GM12873 (cell line): ENCODE measurements at regions not wholly inside any gene's neighbourhood (a gene's known extent, or its start where the extent isn't known, plus 50 kb on each side); places are given as distances from the start of the nearest gene placed in this dataset.
A peak's percentile ranks its signal among the peaks of the same experiment; 100 is the strongest.

Experiments used
- CTCF ChIP-seq: IDR thresholded peaks from 2 replicates; pipeline ENCODE4 v1.5.1; 2012; ENCODE audit warnings: low read depth, mild to moderate bottlenecking, moderate library complexity, low read length, control low read depth; ENCODE audit not compliant: insufficient read depth; ENCODE audit errors: missing control alignments

- TF ChIP-seq CTCF: peak; percentile 17
Measured at GRCh38 chr7:125316466-125316865, 386.8 kb upstream of the POT1 start.

DNA sequence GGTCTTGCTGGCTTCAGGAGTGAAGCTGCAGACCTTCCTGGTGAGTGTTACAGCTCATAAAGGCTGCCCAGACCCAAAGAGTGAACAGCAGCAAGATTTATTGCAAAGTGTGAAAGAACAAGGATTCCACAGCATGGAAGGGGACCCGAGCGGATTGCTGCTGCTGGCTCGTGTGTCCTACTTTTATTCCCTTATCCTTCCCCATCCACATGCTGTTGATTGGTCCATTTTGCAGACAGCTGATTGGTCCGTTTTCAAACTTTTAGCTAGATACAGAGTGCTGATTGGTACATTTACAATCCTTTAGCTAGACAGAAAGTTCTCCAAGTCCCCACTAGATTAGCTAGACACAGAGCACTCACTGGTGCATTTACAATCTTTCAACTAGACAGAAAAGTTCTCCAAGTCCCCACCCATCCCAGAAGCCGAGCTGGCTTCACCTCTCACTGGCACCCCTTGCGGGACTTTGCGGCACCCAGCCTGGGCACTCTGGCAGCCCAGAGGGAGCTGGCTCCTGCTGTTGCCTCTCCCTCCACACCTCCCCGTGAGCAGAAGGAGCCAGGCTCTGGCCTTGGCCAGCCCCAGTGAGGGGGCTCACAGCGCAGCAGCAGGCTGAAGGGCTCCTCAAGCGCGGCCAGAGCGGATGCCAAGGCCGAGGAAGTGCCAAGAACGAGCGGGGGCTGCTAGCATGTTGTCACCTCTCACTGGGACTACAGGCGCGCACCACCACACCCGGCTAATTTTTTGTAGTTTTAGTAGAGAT is 369.6 kb upstream of the POT1 start:
- no peak for TF ChIP-seq CTCF

GRCh38 chr7:125279961-125280360 is 350.3 kb upstream of the POT1 start:
- no peak for TF ChIP-seq CTCF

- no peak for TF ChIP-seq CTCF
Measured at GRCh38 chr7:125278318-125278717, 348.7 kb upstream of the POT1 start.

- no peak for TF ChIP-seq CTCF
Measured at GRCh38 chr7:125257617-125258016, 328.0 kb upstream of the POT1 start.

GRCh38 chr7:125256446-125256845 is 326.8 kb upstream of the POT1 start:
- no peak for TF ChIP-seq CTCF

GRCh38 chr7:125255810-125256209 is 326.2 kb upstream of the POT1 start:
- TF ChIP-seq CTCF: no peak
